Astrocyte of the spinal cord (primary cell): ENCODE measurements at regions not wholly inside any gene's neighbourhood (a gene's known extent, or its start where the extent isn't known, plus 50 kb on each side); places are given as distances from the start of the nearest gene placed in this dataset.

Source experiments
- DNase-seq: peaks from one replicate; pipeline ENCODE4 v3.0.0; 2011; ENCODE audit warnings: low read depth, low spot score
- H3K4me3 ChIP-seq: 2 replicates; pipeline ENCODE4 v1.5.1; 2011; ENCODE audit warnings: low read depth, mild to moderate bottlenecking, low read length, moderate library complexity
- in situ Hi-C: cut with HindIII; loops from 2 replicates; pipeline ENCODE4 v1.10.0; 2017; ENCODE audit warnings: low sequenced_read_pairs
- TF ChIP-seq, protein P1 (sequence below): IDR thresholded peaks from 2 replicates; pipeline ENCODE4 v1.5.1; 2012; ENCODE audit warnings: low read depth, mild to moderate bottlenecking, low read length, inconsistent platforms

DNA sequence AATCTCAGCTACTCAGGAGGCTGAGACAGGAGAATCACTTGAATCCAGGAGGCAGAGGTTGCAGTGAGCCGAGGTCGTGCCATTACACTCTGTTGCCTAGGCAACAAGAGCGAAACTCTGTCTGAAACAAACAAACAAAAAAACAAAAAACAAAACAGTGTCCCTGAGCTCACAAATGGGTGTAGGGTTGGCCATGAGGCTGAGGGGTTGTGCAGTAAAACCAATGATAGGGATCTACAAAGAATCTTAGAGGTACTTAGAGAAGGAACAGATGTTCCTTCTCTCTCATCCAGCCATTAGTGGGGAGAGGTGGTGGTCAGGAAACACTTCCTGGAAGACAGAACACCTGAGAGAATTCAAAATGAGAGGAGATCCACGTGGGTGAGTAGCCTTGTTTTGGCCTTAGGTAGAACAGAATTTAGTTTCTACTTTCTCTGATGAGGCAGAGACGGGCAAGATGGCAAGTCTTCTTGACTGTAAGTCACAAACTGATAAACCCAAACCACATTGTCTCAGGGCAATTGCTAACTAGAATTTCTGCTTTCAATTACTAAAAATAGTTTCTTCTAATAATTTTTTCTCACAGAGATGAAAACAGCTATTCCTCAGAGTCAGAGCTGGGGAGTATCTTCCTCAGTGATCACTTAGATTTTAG is 61.5 kb upstream of the PPM1B start:
- DNase-seq: no peak

DNA sequence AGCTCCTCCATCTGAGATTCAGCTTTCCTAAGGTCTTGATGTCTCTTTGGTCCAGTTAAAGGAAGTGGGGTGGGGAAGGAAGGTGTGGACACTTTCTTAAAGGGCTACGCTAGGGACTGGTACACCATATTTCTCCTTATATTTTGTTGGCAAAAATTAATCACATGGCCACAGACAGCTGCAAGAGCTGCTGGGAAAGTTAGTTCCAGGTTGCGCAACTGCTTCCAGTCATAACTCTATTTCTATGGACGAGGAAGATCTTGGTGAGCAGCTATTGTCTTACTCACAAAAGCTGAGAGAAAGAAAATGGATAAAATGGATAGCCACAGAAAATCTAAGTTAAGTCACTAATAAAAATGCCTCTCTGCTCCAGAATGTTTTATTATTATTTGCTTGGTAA is 60.7 kb upstream of the PPM1B start:
- no peak overlapping the region for H3K4me3 ChIP-seq
- in situ Hi-C loops: no loop called here
- DNase-seq: no peak
- TF ChIP-seq, protein P1, sequence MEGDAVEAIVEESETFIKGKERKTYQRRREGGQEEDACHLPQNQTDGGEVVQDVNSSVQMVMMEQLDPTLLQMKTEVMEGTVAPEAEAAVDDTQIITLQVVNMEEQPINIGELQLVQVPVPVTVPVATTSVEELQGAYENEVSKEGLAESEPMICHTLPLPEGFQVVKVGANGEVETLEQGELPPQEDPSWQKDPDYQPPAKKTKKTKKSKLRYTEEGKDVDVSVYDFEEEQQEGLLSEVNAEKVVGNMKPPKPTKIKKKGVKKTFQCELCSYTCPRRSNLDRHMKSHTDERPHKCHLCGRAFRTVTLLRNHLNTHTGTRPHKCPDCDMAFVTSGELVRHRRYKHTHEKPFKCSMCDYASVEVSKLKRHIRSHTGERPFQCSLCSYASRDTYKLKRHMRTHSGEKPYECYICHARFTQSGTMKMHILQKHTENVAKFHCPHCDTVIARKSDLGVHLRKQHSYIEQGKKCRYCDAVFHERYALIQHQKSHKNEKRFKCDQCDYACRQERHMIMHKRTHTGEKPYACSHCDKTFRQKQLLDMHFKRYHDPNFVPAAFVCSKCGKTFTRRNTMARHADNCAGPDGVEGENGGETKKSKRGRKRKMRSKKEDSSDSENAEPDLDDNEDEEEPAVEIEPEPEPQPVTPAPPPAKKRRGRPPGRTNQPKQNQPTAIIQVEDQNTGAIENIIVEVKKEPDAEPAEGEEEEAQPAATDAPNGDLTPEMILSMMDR: no peak

More for the DNA sequence above, 61.5 kb upstream of the PPM1B start:
- in situ Hi-C loops: no loop called here
- TF ChIP-seq, protein P1: no peak
- no peak overlapping the region for H3K4me3 ChIP-seq

DNA sequence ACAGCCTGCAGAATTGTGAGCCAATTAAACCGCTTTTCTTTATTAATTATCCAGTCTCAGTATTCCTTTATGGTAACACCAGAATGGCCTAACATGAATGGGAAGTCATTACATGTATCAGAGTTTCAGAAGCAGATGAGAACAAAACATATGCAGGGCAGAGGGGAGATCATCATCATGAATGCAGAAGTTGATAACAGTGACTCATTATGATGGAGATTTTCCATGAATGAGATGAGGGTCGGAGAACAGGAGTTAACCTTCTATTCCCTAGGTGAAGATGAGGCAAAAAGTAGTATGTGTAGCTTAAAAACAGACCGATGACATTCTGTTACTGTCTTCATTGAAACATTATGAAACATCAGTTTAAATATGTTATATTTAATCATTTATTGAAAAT is 59.5 kb upstream of the PPM1B start:
- DNase-seq: no peak
- TF ChIP-seq, protein P1: no peak
- in situ Hi-C loops: no loop called here
- no peak overlapping the region for H3K4me3 ChIP-seq

DNA sequence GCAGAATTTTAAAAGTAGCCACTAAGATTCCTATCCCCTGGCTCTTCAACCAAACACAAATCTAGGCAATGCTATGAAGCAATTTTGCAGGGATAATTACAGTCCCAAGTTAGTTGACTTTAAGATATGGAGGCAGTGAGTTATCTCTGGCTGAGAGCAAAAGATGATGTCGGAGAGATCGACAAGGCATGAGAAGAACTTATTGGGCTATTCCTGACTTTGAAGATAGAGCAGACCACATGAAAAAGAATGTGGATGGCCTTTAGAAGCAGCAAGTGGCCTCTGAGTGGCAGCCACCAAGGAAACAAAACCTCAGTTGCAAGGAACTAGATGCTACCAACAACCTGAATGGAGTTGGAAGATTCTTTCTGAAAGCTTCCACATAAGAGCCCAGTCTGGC is 58.2 kb upstream of the PPM1B start:
- H3K4me3 ChIP-seq: no peak overlapping the region
- DNase-seq: no peak
- TF ChIP-seq, protein P1: no peak
- in situ Hi-C loops: no loop called here

DNA sequence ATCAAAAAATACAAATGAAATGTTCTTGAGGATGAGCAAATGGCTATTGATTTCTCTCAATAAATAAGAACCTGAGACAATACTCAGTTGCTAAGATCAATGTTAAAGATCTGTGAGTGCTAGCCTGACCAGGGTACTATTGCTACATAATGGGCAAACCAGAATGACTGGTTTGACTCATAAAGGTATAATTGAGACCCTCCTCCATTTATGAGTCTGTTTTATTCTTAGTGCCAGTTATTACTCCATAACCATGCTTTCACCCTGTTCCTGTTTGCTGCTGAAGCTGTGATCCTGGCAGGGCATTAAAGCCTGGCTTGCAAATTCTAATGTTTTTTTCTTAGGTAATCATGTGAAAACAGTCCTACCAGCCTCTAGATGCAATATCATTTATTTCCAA is 56.6 kb upstream of the PPM1B start:
- H3K4me3 ChIP-seq: no peak overlapping the region
- no peak for DNase-seq
- TF ChIP-seq, protein P1: no peak
- in situ Hi-C loops: no loop called here

DNA sequence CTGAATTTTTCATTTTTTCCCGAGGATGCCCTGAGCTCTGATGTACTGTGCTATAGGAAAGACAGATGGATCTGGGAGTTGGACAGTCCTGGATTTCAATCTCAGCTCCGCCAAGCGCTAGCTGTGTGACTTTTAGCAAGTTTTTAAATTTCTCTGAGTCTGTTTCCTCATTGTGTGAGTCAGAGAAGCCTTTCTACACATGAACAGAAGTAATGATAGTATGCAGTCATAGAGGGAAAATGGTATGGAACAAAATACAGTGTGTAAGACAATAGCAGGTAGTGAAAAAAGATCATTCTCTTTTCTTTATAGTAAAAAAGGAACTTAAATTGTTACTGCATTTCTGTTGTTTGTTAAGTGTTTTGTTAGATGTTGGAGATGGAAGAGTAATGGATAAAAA is 52.4 kb upstream of the PPM1B start:
- H3K4me3 ChIP-seq: no peak overlapping the region
- TF ChIP-seq, protein P1: no peak
- no peak for DNase-seq
- in situ Hi-C loops: no loop called here

DNA sequence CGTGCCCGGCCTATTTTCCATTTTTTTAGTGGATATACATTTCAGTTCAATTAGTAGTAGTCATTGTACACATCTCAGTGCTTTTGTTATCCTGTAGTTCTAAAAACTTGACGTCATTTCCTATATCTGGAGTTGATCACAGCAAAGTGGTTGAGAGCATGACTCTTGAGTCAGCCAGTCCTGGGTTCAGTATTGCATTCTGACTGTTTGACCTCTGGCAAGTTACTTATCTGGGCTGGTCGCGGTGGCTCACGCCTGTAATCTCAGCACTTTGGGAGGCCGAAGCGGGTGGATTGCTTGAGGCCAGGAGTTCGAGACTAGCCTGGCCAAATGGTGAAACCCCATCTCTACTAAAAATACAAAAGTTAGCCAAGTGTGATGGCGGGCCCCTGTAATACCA is 50.4 kb upstream of the PPM1B start:
- TF ChIP-seq, protein P1: no peak
- no peak overlapping the region for H3K4me3 ChIP-seq
- no peak for DNase-seq
- in situ Hi-C loops: no loop called here
